ENCODE measurements at regions not wholly inside any gene's neighbourhood (a gene's known extent, or its start where the extent isn't known, plus 50 kb on each side); places are given as distances from the start of the nearest gene placed in this dataset.
A peak's percentile ranks its signal among the peaks of the same experiment; 100 is the strongest.

DNA sequence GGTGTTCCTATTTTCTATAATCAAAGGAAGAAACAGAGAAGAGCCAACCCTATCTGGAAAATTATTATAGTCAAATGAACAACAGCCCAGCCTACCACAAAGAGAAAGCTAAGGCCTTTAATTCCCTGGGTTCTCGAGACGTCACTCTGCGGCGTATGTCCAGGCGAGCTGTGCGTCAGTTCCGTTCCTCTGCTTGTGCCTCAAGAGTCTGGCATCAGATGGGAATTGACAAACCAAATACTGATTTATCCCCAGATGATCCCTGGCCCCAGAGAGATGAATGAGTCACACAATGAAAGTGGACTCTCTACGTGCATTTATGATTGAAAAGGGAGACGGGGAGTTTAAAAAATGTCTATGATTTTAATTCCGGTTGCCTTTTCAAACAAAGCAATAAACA is 151.6 kb upstream of the PDE10A start:
- no peak for DNase-seq

DNA sequence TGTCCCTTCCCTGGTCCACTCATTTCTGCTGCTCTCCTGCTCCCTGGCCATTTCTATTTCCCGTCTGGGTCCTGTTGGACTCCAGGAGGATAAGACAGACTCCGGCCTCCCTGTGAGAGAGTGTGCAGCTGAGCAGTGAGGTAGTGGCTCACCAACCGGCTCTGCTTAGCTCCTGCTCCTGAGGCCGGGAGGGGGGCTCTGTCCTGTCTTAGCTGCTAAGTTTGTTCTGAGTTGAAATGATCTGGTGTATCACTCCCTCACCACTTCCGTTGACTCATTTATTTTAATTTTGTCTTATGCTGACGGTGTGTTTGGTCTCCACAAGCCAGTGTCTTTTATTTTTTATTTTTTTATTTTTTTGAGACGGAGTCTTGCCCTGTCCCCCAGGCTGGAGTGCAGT is 148.5 kb upstream of the PDE10A start:
- no peak for DNase-seq

- no peak for DNase-seq
Observed at GRCh38 chr6:165808021-165808420, 145.0 kb upstream of the PDE10A start.

DNA sequence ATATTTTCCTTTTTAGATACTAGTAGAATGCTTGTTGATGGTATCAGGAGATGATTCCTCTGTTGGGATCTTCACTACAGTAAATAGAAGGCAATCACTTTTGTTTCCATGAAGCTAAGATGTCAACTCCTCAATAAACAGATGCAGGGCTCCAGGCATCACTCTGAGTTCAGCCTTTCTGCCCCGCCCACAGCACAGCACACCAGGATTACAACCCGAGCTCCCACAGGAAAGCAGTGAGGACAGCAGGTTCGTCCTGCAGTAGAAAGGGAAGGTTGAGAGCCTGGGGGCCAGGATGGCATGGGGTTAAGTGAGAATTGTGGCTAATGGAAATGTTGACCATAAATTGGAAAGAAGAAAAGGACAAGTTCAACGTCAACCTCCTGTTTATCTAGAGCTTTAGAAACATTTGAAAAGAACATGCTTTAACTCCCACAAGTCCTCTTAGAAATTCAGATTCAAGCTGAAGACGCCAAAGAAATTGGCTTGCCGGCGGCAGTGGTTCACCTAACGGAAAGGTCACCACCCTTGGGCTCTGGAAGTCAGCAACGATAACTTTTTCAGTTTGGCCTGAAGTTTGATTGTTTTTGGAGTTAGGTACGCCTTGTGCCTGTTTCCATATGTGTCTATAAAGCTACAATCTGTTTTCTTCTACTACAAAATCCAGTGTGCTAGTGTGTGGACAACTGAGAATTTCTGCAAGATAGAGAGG is 144.4 kb upstream of the PDE10A start:
- DNase-seq, result no peak

DNA sequence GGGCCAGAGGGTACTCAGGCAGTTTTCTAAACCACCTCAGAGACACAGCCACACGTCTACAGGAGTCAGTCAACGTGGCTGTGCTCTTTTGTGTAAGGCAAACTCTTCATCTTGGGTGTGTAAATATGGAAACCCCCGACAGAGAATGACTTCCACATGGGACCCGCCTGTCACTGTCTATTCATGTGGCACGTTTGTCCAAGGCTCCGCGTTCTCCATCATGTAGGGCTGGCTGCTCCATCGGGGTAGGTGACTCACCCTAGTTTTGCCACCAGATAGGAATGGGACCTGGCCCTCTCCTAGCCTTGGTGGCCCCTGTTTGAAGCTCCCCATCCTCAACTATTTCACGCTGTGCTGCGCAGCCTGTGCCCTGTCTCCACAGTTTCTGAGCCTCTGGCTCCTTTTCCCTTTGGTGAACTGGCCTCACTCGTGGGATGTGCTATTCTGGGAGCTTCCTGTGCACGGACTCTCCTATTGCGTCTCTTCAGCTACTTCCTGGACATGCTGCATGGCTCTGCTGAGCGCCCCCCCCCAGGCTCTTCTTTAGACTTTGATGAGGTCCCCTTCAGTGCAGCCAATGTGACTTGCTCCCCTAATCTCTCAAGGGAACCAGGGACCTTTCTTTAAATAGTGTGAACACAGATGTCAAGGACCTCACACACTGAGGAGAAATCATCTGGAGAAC is 143.2 kb upstream of the PDE10A start:
- no peak for DNase-seq

DNA sequence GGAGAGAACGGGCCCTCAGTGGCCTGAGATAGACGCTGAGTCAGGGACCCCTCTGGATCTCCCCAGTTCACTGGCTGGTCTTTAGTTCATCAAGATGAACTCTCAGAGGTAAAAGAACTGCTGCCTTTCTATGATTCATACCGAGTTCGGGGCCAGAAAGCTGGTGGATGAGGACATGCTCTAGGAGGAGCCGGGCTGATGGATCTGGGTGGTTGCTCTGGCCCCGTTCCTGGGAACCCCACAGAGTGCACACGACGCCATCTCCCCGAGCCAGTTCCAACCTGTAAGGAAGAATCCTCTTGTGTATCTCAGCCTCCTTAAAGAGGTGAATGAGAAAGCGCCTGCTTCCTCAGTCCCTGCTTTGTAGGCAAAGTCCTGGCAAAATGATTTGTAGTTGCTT is 142.6 kb upstream of the PDE10A start:
- DNase-seq, result no peak

DNA sequence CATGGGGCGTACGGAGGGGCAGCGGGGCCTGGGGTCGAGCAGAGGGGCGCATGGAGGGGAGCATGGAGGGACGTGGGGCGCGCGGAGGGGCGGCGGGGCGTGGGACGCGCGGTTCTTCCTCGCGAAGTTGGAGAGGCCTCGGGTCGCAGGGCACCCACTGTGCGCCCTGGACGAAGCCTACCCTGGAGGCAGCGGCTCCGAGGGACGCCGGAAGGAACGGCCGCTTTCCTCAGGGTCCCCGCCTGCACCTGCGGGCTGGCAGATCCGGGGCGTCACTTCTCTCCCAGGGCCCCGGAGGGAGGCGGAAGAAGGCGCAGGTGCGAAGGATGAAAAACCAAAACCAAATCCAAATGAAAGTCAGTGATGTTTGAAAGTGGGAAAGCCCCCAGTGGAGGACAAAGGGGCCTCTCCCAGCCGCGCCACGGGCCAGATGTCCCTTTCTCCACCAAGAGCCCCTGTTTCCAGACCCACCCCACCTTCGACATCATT is 142.1 kb upstream of the PDE10A start:
- DNase-seq, result no peak

GRCh38 chr6:165804331-165805066 is 141.5 kb upstream of the PDE10A start:
- no peak for DNase-seq

DNA sequence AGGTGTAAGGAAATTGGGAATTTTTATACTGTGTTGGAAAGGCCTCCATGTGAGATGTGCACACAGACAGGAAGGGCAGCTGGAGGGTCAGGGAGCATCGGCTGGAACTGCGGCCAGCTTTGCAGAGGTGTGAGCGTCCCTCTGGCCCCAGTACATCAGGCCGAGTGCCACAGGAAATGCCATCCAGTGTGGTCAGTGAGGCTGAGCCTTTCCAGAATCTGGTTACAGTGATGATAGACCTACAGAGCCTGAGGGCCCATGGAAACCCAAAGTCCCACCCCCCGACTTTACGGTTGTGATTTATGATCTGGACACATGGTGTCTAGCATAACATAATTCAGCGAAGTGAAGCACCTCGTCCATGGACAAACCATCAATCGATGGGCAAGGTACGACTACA is 137.3 kb upstream of the PDE10A start:
- DNase-seq, result no peak

- DNase-seq, result no peak
Observed at GRCh38 chr6:165799391-165800153, 136.5 kb upstream of the PDE10A start.

DNA sequence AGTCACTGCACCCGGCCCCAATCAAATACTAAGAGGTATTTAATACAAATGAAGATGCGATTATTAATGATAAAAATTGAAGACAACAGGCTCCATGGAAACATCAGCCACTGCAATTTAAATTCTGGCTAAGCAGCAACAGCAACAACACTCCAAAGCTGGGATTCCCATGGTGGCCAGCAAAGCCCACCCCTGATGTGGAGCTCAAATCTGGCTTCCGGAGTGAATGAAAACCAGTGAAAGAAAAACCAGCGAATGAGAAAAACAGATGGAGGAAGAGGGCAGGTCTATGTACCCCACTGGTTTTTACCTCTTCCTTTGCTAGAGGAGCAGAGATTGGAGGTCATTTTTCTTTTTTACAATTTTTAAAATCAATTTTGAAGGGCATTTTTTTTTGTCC is 135.9 kb upstream of the PDE10A start:
- no peak for DNase-seq

- no peak for DNase-seq
Observed at GRCh38 chr6:165794179-165794601, 131.1 kb upstream of the PDE10A start.

GRCh38 chr6:165793287-165793825 is 130.3 kb upstream of the PDE10A start:
- no peak for DNase-seq

- peak; percentile 12 for DNase-seq
Observed at GRCh38 chr6:165791876-165792437, 128.9 kb upstream of the PDE10A start.

- DNase-seq, result no peak
Observed at GRCh38 chr6:165791306-165791705, 128.3 kb upstream of the PDE10A start.

DNA sequence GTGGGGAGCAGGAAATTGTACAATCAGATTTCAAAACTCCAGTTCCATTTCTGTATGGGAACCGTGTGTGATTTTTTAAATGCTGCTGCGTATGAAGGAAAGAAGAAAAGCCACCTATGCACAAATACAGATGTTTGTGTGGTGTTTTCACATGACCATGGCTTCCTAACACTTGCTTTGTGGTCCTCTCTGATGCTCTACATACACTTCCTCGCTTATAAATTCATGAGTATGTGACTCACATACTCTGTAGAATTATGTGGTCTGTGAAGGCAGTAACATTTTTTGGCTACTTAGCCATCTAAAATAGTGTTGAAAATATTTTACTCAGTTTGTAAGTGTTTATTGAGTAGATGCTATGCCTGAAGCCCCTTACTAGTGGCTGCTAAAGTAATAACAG is 119.8 kb upstream of the PDE10A start:
- no peak for DNase-seq

GRCh38 chr6:165782134-165782533 is 119.1 kb upstream of the PDE10A start:
- no peak for DNase-seq

DNA sequence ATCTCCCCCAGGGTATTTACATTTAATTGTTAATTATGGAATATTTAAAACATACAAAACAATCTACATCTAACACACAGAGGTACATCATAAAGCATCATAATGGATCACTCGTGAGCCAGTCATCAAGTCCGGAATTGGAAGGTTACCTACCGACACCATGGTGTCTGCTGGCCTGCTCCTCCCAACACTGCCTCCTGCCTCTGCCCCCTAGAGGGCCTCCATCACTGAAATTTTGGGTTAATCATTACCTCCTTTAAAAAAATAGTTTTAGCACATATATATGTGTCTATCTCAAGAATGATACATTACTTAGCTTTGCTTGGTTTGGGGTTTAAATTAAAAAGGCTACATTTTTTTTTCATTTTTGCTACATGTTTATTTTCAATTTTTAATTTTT is 114.6 kb upstream of the PDE10A start:
- DNase-seq, result peak; percentile 53

DNA sequence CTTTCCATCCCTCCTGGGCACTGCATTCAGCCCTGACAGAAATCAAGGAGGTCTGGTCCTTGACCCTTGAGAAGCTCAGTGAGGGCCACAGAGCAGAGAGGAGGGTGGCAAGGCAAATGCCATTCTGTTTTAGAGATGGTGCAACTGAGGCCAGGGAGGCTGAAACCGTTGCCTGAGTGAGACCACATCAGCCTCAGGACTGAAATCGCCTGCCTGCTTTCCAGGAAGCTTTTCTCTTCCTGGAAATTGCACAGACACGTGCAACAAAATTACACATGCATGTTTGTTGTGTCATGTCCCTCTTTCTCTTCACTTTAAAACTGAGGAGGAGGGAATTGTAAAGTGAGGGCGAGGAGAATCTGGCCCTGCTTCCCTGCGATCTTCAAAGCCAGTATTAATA is 113.7 kb upstream of the PDE10A start:
- no peak for DNase-seq

DNA sequence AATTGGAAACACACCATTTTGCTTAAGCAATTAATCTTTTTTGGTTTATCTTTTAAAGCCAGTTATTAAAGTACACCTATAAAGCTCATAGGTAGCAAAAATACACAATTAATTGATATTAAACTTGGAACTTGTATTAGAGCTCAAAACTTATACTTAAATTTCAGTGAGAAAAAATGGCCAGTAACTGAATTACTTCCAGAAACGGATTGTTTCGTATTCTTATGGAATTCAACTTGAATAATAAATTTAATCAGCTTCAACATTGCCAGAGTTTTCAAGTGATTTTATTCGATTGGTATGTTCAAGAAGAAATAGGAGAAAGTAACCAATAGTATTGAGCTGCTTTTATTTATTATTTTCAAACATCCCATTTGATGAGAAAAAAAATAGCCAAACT is 112.7 kb upstream of the PDE10A start:
- no peak for DNase-seq

DNA sequence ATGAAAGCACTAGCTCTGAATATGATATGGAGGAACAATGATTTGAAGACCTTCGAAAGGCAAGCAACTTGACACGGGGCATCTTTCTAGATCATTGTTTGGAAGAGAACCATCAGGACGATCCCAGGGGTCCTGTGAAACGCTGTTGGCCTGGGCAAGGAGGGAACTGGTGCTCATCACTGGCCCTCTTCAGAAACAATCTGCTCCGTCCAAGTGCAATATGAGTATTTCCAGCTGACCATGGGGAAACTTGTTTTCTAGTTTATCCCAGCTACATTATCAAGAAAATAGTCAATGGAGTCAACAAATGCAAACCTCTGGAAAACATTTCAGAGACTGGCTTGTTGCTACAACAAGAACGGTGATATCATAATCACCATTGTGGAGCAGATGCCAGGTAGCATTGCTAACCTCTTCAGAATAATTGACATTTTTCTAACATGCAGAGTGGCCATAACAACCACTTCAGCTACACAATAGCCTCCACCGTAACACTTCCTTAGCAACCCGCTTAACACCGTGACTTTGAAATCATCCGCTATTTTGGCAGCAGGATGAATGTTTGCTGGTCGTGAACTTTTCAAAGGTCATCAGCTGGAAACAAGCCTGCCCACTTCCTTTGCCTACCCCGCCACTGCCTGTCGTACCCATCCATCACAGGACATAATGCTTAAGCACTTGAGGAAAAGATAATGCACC is 112.0 kb upstream of the PDE10A start:
- peak; percentile 98 for DNase-seq

All from DMS53 (cell line).